IPS DF 4.7 (cell line): ENCODE measurements at regions not wholly inside any gene's neighbourhood (a gene's known extent, or its start where the extent isn't known, plus 50 kb on each side); places are given as distances from the start of the nearest gene placed in this dataset.
A peak's percentile ranks its signal among the peaks of the same experiment; 100 is the strongest.

Experiments used
- DNase-seq: peaks from one replicate; pipeline ENCODE4 v3.0.0-alpha.2; 2013; ENCODE audit warnings: low spot score; ENCODE audit errors: extremely low read depth

DNA sequence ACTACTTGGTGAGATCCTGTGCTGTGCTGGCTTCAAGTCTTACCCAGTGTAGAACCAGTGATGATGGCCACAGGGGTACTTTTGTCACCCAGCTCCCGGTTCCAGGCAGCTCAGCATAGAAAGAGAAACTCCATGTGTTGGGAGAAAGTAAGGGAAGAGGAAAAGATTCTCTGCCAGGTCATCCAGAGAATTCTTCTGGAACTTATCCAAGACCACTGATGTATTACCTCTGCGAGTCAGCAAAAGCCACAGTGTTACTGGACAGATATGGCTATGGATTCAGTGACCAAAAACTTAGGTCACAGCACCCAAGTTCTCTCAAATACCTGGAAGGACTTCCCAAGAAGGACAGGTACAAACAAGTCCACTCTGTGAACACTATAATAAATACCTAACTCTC lies 399.5 kb upstream of the MIR17HG start:
- DNase-seq = no peak

DNA sequence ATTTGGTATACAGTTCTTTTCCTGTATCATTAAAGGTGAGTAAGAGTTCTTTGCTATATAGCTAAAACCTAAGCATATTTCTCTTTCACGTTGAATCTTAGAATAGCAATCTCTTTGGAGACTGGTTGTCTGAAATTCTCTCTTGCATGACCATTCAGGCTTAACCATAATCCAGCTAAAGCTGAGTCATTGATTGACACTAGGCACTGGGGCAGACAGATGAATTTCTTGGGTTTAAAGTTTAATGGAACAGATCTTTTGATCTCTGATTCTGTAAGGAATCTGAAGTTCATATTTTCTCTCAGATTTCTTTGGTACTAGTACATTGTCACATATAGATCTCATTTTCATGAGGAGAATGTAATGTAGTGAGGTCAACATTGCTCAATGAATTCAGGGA lies 397.3 kb upstream of the MIR17HG start:
- DNase-seq = no peak

DNA sequence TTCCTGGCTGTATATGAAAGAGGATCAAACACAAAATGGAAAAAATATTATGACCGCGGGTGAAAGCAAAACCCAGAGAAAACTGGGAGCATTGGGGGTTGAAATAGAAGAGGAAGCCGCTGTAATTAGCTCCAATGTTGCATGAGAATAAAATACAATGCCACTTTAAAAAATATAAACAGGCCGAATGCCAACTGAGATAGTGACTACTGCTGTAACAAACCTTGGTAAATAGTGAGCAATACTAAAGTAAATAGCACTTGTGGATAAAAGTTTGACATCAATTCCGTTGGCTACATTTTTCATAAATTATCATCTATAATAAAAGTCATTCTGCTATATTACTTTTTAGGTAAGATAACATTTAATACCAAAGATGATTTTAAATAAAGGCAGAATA lies 395.8 kb upstream of the MIR17HG start:
- DNase-seq = no peak

DNA sequence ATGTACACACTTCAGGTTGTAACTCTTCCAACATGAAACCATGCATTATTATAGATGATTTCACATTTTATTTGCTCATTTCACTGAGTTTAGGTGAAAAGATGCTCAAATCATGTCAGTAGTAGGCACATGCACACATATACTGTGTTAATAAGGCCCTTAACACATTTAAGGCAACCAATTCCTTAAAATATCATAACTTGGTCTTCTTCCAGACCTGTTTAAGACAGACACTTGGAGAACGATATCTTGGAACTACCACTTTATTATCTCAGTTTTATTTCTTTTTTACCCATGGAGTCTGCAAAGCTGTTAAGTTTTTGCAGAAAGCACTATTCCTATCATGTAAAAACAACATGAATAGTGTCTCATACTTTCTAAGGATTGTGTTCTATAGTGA lies 395.2 kb upstream of the MIR17HG start:
- DNase-seq = no peak

DNA sequence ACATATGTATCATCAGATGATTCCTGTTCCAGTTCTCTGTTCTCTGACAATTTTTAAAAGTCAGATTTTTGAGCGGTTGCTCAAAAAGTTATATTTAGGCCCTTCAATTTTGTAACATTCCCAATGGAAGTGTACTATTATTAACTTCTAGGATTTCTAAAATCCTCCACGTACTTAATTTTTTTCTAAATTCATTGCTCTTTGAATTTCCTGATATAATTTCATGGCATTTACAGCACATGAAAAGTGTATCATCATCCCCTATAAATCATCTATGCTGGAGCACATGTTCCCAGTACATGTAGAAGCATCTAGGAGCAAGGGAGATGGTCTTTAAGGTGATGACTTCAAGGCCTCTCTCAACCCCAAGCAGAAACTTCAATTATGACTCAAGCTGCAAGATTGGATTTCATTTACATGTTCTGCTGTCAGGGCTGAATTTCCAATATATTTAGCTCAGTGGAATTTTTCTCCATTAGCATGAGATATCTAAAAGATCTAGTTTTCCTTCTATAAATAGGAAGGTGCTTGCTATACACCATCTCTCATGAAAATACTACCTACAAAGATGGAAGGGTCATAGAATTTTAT lies 392.8 kb upstream of the MIR17HG start:
- DNase-seq = no peak

DNA sequence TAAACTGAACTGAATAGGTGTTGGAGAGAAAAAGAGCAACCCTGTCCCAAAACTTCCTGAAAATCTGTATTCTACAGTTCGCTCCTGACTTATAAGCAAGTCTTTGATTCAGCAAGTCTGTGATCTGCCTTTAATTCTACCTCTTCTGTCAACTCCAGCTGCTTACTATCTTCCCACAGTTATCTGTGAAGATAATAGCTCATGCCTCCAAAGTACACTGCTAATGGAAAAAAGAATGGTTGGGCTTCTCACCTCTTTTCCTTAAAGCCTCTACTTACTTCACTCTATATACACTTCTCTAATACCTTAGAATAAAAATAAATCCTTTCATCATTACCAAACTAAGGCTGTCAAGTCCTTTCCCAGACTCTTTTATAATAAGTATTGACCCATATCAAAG lies 391.5 kb upstream of the MIR17HG start:
- no peak for DNase-seq

DNA sequence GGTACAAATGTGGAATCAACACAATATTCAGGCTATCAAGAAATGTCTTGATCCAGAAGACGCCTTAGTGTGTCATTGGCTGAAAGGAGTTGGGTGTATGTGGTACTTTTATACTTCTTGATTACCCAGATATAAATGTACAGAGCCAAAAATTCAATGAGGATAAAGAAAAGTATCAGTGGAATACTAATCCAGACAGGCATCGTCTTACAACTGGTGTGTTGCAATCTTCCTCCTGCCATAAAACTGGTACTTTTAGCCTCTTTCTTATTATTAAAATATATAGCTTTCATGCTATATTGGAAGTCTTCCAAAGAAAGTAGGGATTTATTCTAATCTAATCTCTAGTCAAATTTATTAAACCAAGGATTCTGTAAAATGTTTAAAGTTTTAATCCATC lies 388.6 kb upstream of the MIR17HG start:
- DNase-seq = no peak

DNA sequence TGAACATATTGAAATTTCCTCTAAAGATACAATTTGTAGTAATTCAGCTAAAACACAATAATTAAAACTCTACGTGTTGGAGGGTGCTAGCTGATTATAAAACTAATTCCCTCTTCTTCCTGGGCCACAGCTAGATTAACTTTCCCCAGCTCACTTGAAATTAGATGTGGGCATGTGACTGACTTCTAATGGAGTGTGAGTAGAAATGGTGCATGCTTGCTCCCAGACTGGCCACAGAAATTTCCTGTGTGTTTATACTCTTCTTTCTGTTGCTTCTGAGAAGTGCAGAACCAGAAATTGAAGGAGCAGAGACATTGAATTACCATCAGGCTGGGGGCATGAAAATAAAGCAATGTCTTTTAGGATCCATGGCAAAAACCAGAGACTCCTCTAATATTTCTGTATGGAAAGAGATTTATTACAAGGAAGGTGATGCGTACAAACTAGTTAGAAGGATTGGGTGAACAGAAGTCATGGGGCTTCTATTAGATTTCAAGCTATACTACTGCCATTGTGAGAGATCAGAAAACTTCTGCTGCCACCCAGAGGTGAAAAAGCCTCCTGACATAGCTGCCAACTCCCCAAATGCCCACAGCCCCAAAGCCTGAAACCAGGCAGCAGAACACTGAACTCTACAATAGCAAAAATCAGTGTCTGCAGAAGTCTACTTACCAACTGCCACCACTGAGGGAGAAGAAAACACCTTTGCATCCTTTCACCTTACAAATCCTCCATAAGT lies 379.2 kb upstream of the MIR17HG start:
- no peak for DNase-seq

DNA sequence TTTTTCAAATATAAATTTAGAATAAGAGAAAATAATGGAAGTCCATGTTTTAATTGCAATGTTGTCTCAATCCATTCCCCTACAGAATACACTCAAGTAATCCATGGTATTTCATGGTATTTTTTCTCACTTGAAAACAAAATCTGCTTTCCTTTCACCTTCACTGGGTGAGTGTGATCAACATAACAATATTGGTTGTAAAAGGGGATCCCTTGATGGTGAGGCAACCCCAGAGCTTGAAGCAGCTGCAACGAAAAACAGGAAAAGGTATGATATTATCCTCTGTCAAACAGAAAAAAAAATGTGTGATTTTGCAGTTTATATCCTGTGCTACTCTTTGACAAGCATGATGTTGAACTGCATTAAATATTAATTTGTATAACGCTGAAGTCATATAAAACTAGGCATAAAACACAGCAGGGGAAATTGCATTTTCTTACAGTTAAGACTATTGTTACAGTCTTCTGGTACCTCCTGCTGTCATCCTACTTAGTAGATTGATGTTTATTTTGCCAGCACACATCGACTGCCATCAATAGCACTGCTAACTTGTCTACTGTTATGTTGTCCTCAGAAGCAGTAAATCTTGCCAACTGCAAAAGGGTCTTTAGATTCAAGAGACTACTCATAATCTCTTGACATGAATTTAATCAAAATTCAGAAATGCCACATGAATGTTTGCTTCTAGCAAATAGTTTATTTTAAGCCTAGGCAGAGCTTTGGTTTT lies 373.1 kb upstream of the MIR17HG start:
- DNase-seq = no peak

DNA sequence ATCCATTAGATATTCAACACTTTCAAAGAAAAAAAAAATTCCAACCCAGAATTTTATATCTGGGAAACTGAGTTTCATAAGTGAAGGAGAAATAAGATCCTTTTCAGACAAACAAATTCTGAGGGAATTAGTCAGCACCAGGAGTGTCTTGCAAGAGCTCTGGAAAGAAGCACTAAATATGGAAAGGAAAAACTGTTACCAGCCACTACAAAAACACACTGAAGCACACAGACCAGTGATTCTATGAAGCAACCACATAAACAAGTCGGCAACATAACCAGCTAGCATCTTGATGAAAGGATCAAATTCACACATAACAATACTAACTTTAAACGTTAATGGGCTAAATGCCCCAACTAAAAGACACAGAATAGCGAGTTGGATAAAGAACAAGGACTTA lies 368.4 kb upstream of the MIR17HG start:
- no peak for DNase-seq

DNA sequence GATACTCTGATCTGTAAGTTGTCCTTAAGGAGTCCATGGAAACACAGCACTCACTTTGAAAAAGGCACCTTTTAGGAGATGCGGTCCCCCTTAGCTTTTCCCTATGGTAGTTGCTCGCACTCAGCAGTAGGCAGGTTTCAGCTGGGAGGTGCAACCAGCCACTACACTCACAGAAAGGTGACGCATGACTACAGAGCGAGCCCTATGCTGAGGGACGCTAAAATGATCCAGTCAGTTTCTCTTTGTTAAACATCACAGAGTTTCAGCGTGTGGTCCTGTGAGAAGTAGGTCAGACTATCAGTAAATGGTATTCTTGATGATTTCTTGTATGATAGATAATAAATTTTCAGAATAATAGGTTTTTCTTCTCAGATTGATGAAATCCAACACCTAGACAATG lies 362.7 kb upstream of the MIR17HG start:
- no peak for DNase-seq

DNA sequence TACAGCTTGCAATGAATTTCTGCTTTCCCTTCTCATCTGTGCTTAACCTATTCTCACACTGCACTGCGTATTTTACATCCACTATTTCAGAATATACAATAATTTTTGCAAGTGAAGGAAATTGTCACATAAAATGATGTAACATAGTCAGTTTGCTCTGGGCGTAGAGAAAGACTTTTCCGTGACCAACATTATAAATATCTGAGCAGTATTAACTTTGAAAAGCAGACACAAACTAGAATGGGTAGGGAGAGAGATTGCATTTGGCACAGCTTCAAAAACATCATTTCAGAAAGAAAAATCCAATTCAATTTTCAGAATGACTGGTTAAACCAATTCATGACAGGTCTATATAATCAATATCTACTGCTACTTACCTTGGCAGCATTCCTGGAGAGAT lies 352.5 kb upstream of the MIR17HG start:
- DNase-seq = no peak

DNA sequence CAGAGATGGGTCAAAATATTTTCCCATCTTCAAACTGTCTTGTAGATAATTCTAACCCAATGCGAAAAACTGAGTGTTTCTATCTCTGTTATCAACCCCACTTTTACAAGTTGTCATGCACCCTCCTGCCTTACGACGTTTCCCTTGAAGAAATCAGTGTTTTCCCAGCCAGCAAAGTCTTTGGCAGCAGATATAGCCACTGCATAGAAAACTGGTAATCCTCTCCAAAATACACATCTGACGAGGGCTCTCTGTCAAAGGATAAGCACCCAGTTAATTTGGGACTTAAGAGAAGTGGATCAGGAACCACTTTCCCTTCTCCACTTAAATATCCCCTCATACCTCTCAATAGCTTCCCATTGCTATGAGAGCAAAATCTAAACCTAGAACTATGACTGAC lies 351.9 kb upstream of the MIR17HG start:
- DNase-seq = no peak

DNA sequence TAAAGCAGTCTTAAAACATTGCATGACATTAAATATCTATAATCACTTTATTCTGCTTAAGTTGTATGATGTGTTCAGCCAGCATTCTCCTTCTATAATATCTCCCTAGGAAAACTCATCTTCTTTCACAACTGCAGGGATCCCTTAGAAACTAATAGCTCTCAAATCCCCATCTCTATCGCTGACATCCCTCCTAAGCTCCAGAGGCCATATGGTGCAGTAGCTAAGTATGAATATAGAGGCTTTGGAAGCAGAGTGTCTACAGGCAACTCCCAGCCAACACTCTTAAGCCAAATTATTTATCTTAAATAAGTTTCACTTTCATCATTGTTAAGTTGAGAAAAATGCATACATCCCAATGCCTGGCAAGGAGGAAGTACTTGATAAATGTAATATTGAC lies 349.5 kb upstream of the MIR17HG start:
- DNase-seq = no peak

DNA sequence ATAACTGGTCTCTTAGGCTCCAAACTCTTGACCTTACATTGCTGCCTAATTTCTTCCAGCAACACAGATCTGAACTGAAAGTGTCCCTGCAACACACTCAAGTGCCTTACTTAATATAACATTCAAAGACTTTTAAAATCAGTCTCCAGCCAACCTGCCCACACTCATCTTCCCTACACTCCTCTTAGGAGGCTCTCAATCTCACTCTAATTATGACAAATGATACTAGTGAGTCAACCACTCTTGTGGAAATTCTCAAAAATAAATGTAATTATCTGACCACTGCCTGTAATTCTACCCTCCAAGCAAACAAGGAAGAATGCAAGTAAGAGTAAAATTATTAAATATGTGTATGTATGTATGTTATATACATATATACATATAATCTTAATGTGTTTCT lies 348.1 kb upstream of the MIR17HG start:
- no peak for DNase-seq

DNA sequence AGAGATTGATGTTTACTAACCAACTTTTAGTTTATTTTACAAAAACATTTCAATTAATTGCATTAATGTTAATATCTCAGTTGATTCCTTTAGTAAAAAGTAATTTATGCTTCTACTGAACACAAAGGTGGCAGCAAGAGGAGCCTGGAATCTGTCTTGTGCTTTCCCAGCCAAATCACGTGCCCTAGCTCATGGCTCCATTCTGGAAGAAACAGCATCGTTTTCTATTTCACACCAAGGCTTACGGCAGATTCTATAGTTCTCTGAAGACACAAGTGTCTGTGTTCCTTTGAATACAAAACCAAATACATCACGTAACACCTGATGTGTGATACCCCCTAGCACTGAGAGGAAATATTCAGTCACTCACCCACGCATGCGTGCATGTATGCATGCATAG lies 346.1 kb upstream of the MIR17HG start:
- DNase-seq = no peak

DNA sequence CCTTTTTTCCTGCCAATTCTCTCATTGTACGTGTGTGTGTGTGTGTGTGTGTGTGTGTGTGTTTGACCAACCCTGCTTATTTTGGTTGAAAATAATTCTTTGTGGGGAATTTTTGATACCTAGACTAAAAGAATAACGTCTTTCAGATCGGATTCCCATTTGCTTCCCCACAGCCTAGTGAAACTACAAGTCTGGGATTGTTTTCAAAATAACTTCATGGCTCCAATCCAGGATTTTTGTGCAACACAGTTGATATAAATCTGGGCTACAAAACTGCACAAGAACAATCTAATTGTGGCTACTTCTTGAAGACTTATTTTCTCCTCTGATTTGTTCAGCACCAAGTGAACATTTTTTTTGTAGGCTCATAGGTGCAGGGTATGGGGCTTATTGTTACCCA lies 332.8 kb upstream of the MIR17HG start:
- DNase-seq = no peak

DNA sequence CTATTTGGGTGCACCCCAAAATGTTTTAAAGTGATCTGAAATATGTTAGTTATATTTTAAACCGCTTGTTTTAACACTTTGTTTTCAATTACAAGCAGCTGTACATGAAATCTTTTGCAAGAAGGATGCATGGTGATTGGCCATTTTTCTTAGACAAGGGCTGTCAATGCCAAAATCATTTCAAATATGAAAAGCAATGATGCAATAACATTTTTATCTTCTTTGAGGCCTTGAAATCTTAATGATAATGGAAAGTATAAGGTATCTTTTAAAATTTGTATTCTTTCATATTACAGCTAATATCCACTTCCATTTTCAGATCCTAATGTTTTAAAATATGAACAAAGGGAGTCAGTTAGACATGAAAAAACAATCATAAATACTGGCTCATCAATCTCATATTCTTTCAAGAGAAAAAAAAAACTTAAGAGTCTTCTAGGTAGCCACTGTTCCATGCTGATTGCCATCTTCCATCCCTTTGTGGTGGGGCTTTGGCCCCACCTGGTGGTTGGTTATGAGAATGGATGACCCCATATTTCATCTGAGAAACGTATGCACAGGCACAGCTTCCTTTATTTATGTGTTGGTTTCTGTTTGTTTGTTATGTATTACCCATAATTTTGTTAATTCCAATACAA lies 330.3 kb upstream of the MIR17HG start:
- DNase-seq = peak; percentile 33

DNA sequence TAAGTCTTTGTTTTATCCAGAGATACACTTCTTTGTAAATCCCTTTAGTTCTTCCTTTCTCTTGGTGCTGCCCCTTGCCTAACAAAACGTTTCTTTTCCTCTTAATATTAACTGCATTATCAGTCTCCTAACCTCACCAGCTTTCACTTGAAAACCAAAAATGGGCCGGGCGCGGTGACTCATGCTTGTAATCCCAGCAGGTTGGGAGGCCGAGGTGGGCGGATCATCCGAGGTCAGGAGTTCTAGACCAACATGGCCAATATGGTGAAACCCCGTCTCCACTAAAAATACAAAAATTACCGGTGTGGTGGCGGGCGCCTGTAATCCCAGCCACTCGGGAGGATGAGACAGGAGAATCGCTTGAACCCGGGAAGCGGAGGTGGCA lies 329.8 kb upstream of the MIR17HG start:
- DNase-seq = peak; percentile 2

DNA sequence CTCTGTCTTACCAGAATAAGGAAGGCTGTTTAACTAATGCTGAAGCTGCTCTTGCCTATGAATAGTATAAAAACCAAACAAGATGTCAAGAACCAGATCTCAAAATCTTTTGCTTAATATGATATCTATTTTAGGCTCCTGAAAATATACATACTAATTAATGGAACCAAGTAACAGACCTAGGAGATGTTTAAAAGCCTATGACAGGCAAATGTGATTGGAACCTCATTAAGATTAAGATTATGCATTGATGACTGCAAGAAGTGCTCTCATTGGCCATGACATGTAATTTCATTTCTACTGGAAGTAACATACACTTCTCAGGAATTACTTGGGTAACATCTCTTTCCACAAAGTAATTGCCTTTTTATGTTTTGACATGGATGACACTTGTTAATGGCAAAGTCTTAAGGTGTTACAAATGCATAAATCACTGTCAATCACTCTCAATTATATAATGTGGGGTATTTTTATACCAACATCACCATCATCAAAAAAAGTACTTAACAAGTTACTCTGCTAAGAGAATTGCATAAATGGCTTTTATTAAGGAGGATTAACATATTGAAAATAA lies 326.9 kb upstream of the MIR17HG start:
- no peak for DNase-seq

DNA sequence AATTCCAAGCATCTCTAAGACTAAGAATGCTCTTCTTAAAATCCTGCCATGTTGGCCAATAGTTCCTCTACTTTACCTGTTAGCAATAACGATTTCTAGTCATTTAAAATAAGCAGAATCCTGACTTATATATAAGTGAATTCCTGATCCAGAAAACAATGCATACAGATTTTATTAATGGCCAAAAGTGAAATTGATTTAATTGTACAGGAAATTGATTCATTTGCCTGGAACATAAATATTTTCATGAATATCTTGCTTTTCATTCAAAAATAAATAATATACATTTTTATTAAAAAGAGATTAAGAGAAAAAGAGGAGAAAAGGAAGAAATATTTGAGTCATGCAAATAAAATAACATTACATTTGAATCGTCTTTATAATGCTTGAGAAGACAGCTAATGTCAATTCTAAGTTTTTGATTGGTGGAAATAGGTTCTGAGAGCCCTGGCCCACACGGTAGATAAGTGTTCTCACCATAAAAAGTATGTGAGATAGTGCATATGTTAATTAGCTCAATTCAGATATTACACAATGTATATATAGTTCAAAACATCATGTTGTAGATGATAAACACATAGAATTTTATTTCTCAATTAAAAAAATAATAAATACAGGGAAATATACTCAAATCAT lies 323.2 kb upstream of the MIR17HG start:
- no peak for DNase-seq

DNA sequence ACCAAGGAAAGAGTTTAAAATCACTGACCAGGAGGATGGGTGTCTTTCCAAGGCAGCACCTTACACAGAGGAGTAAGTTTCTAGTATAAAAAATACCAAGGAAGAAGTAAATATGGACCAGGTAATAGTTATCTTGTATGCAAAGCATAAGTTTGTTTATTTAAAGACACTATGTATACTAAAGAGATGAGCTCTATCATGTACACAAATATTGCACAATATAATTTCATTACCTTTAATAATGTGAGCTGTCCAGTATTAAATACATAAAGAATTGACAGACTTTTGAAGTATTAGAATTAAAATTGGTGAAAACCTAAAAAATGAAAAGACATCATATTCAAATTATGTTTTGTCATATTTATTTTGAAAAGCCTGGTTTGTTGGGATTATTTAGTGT lies 322.0 kb upstream of the MIR17HG start:
- no peak for DNase-seq
